Limb (tissue), 2 donors: ENCODE measurements at regions not wholly inside any gene's neighbourhood (a gene's known extent, or its start where the extent isn't known, plus 50 kb on each side); places are given as distances from the start of the nearest gene placed in this dataset.
"Not testable (repeated sequence)": the region's sequence is repeated elsewhere in the genome, so short reads cannot be mapped to it uniquely, and the experiment has no call there.

Experiments
- DNase-seq, 2 donors: peaks; one replicate each; pipeline ENCODE4 v3.0.0-alpha.2; 2016; ENCODE audit errors: extremely low spot score in 2 of 2

GRCh38 chr4:143819029-143819428, 86.3 kb downstream of the GYPE start:
- no peak for DNase-seq

- DNase-seq: not testable (repeated sequence)
Observed at GRCh38 chr4:143817866-143818265, 87.5 kb downstream of the GYPE start.

GRCh38 chr4:143815375-143815774, 90.0 kb downstream of the GYPE start:
- not testable (repeated sequence) for DNase-seq

GRCh38 chr4:143813431-143814154, 91.8 kb downstream of the GYPE start:
- not testable (repeated sequence) for DNase-seq

GRCh38 chr4:143791693-143792092, 91.2 kb upstream of the FREM3 start:
- not testable (repeated sequence) for DNase-seq

GRCh38 chr4:143790425-143790824, 90.0 kb upstream of the FREM3 start:
- DNase-seq: not testable (repeated sequence)

GRCh38 chr4:143789618-143790017, 89.1 kb upstream of the FREM3 start:
- not testable (repeated sequence) for DNase-seq

- no peak for DNase-seq
Observed at GRCh38 chr4:143784567-143784966, 84.1 kb upstream of the FREM3 start.

- no peak for DNase-seq
Observed at GRCh38 chr4:143782521-143782920, 82.0 kb upstream of the FREM3 start.

- peak in 1 of 2 donors; percentile 22 for DNase-seq
Observed at GRCh38 chr4:143773998-143774895, 73.8 kb upstream of the FREM3 start.

GRCh38 chr4:143771269-143771668, 70.8 kb upstream of the FREM3 start:
- no peak for DNase-seq

- DNase-seq: no peak
Observed at GRCh38 chr4:143768007-143768591, 67.6 kb upstream of the FREM3 start.

GRCh38 chr4:143763587-143763986, 63.1 kb upstream of the FREM3 start:
- DNase-seq: no peak

- DNase-seq: no peak
Observed at GRCh38 chr4:143762511-143762910, 62.0 kb upstream of the FREM3 start.
